Urothelium cell line (cell line): ENCODE measurements at regions not wholly inside any gene's neighbourhood (a gene's known extent, or its start where the extent isn't known, plus 50 kb on each side); places are given as distances from the start of the nearest gene placed in this dataset.
A peak's percentile ranks its signal among the peaks of the same experiment; 100 is the strongest.

Experiments used
- DNase-seq: peaks from one replicate; pipeline ENCODE4 v3.0.0; 2011; ENCODE audit warnings: low spot score, mixed read lengths
- FAIRE-seq: peaks from 2 replicates; lab custom pipeline; 2011; peaks lifted over from hg19 to GRCh38; lab: Jason Lieb, UNC

DNA sequence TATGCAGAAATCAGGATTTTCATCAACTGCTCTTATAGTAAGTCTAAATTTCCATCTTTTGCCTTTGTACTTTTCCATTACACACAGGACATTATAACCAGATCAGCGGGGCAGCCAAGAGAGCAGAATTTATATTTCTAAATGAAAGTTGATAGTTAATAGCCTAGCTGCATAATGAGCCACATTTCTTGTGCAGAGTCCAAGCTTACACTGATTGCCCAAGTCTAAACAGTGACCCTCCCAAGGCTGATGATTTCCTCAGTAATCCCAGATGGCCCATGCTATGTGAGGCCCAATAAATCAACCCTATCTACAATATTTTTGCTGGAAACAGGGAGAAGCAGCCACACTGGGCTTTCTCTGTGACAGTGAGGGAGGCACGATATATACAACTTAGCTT, 475.8 kb upstream of the KCNMB2 start:
- FAIRE-seq (no peak), DNase-seq (no peak)

DNA sequence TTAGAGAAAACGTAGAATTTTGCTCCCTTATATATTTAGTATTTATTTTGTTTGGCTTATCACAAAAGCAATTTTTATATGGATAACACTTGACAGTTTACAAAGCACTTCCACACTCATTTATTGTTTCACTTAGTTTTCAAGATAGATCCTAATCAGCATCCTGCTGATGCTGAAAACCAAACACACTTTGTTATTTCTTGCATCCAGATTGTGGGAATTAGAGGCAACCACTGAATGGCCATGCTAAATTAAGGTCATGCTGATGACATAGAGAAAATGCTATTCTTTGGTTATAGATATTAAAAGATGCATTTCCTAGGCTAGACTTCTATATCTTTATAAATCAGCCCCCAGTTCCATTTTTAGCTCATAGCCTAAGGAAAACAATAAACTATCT, 474.1 kb upstream of the KCNMB2 start:
- no peak for FAIRE-seq
- DNase-seq: no peak

DNA sequence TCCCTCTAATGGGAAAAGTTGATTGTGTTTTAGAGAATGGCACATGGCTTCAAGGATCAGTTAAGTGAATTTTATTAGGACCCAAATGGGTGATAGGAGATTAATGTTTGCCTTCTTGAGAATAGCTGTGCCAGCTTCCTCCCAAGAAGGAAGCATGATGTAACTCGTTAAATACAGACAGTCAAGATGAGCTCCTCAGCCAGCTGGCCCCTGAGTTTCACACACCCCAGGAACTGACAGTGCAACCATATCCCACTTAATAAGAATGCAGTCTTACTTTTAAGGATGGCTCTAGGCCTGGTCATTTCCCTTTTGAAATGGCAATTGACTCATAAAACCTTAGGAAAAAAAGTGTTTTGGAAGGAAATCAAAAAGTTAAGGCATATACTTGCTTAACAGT, 472.8 kb upstream of the KCNMB2 start:
- FAIRE-seq (no peak), DNase-seq (no peak)

DNA sequence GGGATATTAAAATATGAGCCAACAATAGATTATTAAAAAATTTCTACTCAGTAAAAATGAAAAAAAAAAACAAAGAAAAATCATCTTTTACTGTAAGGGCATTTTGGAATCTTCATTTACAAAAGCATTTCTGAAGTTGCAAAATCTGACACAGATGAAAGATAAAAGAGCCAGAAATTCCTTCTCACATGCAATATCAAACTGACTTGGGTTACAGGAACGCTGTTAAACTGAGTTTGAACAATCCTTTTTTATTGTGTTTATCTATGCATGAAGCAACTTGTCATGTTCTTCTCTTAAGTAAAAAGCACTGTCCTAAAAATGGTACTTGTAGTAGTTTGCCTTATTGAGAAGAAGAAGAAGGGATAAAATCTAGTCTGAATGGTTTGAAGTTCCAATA, 468.5 kb upstream of the KCNMB2 start:
- DNase-seq (no peak), FAIRE-seq (no peak)

DNA sequence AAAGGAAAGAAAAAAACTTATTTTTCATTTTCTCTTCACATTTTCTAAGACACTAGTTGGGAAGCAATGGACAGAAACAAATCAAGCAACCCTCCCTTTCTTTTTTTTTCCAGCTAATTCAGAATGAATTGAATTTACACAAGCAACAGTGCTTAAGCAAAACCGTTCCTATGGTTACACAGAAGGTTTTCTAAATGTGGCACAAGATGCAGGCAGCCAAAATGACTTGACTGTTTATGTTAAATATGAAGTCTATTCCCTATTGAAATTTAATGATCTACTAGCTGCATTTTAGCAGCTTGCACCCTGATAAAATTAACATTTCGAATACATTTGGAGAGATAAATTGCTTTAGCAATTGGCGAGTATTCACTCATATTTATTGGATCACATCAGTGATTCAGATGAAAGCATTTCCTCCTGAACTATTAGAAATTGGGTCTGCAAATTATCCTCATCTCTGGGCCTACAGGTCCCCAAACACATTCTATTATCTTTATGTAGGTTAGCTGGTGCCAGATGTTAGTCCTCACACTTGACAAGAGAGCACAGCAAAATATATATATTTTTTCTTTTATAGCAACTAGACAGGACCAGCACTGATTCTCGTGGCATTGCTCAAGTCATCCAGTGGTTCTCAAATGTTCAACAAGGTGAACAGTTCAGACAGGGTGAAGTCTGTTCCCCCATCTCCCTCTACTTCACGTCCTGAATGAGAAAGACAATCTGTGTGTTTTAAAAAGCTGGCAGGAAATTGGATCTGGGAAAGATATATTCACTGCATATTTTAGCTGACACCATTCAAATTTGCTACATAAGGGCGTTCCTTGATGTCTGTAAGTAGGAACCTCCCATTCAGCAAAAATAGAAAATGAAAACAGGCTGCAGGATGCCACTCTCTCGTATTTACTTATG, 463.6 kb upstream of the KCNMB2 start:
- no peak for FAIRE-seq
- DNase-seq: no peak

DNA sequence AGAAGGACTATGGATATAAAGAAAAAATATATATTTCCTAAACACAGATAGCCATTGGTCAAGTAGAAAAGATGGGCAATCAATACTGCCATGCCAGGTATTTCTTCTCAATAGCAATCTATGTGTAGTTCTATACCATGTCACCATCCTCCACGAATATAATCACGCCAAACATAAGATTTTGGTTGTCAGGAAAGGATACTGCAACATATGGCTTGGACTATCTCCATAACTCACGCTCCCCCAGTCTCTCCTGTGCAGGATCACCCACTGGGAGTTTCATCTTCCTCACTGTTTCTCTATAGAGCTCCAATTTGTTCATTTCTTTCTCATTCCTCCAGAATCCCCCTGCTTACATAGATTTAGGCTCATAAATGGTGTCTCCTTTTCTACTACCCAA, 462.9 kb upstream of the KCNMB2 start:
- DNase-seq (no peak), FAIRE-seq (no peak)

DNA sequence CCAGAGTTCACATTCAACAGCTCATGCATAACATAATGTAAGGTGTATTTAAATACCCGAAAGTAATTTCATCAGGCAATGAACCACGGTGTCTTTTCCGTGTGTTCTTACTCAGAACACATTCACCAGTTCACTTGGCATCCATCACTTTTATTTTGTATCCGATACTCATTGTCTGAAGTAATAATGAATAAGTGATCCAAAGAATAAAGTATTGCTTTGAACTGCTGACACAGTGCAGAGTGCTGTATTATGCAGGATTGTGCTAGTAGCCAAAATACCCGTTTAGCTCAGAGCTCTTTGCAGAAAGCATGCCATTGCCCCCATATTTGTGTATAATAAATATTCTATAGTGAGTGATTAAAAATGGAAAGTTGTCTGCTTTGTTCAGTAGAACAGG, 460.9 kb upstream of the KCNMB2 start:
- no peak for DNase-seq
- FAIRE-seq: no peak

DNA sequence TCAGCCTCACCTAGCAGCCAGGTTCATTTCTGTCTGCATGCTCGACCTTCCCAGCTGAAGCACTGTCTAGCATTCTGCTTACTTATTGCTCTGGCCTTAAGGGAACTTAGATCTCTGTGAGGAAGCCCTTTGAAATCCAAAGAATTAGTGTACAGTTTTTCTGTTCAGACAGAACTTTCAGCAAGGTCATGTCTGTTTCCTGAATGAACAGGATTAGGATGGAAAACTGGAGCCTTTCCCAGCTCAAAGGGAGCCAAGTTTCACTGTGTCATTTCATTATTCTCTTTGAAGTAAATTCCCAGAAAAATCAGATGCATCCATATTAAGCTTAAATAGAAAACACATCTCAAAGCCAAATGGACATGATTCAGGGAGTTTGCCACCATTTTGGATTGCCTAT, 457.3 kb upstream of the KCNMB2 start:
- DNase-seq (no peak), FAIRE-seq (no peak)

DNA sequence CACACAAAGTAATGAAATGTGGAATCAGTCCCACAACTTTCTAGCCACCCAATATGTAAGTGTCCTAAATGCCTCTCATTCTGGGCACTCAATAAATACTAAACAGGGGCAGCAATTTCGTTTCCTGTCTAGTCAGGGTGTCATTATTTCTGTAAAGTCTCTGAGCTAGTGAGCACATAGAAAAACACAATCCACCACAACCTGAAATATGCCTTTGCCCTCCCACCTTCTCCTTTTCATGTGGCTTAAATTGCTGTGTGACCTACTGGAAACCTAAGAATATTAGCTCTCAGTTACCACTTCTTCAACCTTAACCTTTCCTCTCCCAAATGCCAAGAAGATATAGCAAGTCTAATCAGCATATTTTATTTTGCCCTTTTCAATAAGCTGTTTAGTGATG, 456.3 kb upstream of the KCNMB2 start:
- DNase-seq (no peak), FAIRE-seq (no peak)

DNA sequence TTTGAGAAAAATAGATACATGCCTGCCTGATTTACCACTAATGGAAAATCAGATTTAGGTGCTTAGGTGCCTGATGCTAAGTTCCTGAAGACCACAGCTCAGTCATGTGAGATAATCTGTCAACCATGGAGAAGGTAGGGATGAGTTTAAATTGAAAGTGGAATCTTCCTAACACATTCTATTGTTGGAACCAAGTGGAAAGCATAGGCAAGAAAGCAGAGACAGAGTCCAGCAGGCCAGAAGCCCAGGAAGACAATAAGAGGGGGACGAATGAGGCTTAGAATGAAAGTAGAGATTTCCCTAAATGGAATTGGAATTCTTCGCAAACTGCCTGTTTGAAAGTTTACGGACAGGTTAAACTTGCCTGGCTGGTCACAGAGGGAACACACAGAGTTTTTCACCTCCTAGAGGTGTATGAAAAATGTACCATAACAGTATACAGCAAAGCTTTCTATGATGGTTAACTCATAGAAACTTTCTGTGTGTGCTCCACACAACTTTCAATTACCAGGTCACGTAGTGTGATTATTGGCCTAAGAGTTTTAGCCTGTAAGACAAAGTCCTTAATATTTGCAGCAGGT, 453.8 kb upstream of the KCNMB2 start:
- no peak for FAIRE-seq
- DNase-seq: no peak

DNA sequence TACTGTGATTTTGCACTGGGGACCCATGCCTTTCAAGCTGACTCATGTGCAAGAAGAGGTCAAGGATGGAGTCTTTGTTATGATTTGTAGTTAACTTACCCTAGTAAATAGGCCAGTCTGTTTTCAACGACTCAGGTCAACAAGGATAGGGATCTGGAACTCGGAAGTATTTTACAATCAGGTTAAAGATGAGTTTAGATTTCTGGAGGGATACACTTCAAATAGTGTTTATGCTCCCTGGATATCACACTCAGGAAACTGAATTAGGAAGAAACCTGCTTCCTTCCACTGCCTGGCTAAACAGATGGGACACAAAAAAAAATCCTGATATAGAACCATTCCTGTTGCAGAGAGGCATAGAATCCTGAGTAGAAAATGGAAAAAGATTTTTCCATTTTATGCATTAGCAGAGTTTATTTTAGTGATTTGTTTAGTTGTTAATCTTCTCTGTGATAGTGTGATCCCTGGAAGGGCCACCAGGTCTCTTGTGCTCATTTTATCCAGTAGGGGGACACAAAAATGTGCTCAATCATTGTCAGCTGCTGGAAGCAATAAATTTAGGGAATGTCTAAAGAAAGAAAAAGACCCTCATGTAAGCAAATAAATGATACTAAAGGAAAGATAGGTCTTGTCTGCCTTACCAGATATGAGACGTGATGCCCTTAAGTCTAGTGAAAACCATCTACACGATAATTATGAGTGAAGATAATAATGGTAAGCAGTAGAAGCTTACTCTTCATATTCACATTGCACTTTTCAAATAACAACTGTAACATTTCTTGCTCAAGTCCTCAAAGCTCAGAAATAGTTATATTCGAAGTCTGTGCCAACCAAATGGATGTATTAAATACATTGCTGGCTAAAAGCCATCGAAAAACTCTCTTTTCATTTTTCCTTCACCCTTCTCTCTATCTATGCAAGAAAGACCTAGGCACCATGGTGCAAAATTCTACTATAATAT, 452.1 kb upstream of the KCNMB2 start:
- no peak for FAIRE-seq
- peak; percentile 22 for DNase-seq

DNA sequence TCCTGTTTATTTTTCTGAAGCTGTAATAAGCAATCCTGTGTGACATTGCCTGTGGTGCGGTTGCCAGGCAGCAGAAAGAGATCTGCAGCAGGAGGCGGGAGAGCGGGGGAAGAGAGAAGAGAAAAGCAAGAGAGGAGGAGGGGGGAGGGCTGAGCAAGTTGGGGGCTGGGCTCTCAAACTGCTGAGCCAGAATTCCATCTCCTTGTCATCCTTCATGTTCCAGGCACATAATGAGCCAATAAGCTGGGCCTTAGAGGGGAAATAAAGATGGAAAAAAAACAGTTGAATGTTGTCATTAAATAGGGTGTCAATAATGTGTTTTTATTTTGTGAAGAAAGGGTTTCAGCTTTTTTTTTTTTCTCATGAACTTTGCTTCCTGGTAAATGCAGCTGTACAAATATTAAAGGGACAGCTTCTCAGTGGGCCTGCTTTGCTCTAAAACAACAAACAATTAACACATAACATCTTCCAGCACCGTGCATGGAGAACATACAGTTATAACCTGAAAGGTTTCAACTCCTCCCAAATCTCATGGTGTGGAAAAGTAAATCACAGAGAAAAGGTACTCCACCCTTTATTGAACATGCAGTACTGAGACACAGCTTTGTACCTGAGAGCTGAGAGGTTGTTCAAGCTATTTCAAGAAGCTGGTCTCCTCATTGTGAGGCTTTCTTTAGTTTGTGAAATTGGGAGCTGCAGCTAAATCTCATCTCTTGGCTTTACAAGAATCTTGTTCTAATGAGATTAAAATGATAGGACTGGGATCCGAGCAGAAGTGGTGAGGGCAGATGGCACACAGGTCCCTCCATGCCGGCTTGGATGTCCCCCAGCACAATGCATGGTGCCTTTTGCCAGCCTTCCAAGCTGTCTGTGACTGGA, 451.1 kb upstream of the KCNMB2 start:
- DNase-seq (peak; percentile 50), FAIRE-seq (no peak)

DNA sequence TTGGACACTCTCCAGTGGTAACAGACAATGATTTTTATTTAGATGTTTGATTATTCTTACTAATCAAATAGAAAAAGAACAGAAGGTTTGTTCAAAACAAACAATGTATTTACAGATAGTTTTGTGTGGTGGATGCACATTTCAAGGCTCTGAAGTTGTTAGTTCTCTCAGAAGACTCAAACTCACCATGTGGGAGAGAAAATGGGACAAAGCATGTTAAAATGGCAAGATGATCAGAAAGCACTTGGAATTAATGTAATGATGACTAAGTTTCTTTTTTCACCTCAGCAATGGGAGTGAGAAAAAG, 450.5 kb upstream of the KCNMB2 start:
- DNase-seq: no peak
- no peak for FAIRE-seq

DNA sequence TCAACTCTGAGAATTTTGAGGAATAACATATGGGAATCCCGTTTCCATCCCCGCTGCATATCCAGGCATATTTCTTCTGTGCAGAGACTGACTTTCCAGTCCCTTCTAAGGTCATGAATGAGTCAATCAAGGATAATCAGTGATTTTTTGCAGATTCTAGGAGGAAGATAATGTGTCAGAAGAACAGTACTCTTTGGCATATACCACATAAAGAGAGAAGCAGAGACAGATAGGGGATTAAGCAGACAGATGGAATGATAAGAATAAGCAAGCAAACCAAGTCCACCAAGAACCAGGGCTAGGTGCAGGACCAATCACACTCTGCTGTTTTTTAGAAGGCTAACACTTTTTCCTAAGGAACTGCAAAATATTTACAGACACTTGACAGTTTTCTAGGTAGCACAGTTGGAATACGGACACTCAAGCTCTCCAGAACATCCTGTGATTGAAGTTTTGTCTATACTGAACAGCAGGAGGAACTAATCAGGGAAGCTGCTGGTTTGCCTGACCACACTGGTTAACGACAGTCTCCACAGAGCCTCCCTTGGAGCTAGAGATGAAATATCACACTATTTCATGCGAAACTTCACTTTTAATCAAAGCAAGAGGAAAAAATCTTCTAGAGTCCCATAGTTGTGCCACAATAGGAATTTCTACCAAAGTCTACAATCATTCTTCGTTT, 450.0 kb upstream of the KCNMB2 start:
- FAIRE-seq (no peak), DNase-seq (no peak)

DNA sequence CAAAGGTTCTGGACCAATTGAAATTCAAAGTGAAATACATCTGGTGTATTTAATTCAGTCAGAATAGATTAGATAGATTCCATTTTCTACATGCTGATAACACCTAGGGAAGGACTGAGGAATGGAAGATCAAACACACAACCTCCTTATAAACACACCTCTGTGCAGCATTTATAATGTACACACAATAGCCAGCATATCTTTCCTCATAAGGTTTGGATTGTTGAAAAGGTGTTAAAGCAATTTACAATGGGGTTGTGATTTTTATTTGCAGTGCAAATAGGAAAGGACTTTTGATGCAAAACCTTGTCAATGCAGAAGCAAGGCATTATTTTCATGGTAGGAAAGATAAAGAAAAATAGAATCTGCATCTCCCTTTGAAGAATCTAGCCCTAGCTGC, 448.9 kb upstream of the KCNMB2 start:
- no peak for DNase-seq
- no peak for FAIRE-seq

DNA sequence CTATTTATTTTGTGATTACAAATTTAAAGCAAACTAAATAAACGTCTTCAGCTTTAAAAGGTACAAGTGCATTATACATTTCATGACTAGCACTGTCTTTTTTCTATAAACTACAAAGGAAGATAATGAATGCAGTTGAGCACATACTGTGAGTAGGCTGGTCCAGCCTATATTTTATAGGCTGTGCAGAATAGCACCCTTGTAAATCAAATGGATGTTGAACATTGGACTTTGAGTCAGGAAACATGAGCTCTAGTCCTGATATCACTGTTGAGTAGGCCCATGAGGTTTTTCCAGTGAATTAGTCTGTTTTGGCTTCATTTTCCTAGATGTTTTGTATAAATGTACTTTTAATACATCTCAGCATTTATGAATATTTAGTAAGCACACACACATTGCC, 447.3 kb upstream of the KCNMB2 start:
- DNase-seq (no peak), FAIRE-seq (no peak)

DNA sequence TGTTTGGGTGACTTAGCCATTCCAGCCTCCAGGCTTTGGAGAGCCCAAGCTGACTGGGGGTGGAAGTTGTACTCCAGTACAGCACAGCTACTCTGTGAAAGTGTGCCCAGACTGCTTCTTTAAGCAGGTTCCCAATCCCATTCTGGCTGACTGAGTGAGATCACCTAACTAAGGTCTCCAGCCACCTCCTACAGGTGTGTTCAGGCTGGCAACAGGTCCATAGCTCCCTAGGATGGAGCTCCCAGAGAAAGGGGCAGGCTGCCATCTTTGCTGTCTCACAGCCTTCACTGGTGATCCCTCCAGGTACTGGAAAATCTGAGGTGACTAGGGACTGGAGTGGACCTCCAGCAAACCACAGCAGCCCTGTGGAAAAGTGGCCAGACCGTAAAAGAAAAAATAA, 445.3 kb upstream of the KCNMB2 start:
- FAIRE-seq (no peak), DNase-seq (no peak)

DNA sequence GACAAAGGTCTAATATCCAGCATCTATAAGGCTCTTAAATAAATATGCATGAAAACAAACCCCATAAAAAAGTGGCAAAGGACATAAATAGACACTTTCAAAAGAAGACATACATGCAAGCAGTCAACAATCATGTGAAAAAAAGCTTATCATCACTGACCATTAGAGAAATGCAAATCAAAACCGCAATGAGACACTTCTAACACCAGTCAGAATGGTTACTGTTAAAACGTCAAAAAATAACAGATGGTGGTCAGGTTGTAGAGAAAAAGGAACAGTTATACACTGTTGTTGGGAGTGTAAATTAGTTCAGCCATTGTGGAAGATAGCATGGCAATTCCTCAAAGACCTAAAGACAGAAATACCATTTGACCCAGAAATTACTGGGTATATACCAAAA, 440.7 kb upstream of the KCNMB2 start:
- DNase-seq: no peak
- no peak for FAIRE-seq

DNA sequence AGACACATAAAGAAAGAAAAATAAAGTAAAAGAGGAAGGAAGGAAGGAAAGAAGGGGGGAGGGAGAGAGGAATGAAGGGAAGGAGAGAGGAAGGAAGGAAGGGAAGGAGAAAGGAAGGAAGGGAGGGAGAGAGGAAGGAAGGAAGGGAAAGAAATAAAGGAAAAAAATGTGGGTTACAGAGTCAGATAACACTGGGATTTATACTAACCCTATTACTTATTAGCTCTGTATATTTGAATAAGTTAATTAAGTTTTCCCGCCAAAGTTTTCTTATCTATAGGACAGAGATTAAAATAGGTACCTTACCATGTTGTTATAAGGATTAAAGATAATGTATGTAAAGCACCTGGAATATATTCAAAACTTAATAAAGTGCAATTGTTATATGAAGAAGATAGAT, 439.3 kb upstream of the KCNMB2 start:
- DNase-seq (no peak), FAIRE-seq (no peak)

DNA sequence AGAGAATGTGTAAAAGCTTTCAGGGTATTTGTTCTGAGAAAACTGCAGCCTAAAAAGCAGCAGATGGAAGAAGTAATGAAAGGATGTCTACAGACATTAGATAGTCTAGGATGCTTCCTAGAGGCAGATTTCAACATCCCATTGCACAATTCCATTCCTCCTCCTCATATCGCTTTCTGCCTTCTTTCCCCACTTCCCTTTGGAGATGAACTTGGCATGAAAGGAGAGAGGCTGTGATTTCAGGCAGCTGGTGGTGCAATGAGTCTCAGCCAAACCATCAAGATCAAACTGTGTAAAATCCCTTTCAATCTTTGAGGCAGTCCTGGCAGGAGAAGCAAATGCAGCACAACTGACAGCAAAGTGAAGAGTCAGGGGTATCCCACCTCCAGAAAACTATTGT, 438.7 kb upstream of the KCNMB2 start:
- FAIRE-seq (no peak), DNase-seq (no peak)
